ENCODE measurements at regions not wholly inside any gene's neighbourhood (a gene's known extent, or its start where the extent isn't known, plus 50 kb on each side); places are given as distances from the start of the nearest gene placed in this dataset.
A peak's percentile ranks its signal among the peaks of the same experiment; 100 is the strongest.

- Histone ChIP-seq H3K27me3 (ENCODE audit: control insufficient read depth, insufficient read depth, low read length) (no peaks in the 10 kb centered on the region), H3K4me1 (ENCODE audit: control insufficient read depth in 2 of 3, insufficient read depth in 2 of 3, low read depth in 1 of 3, low read length in 3 of 3) (no peaks in the 10 kb centered on the region), H3K36me3 (ENCODE audit: control insufficient read depth in 2 of 3, insufficient read depth in 3 of 3, low read length in 3 of 3) (no peaks in the 10 kb centered on the region), H3K4me3 (ENCODE audit: low read length in 3 of 3) (no peak overlapping the region), H3K27ac (ENCODE audit: low read depth in 2 of 2, low read length in 2 of 2) (no peak overlapping the region), H3K9me3 (ENCODE audit: control insufficient read depth in 2 of 3, insufficient read depth in 1 of 3, low read length in 3 of 3) (no peaks in the 10 kb centered on the region), H3K9ac (ENCODE audit: low read length in 3 of 3) (no peak overlapping the region)
- intact Hi-C loops (cut with DNase I): no loop called here
- TF ChIP-seq, protein P1, sequence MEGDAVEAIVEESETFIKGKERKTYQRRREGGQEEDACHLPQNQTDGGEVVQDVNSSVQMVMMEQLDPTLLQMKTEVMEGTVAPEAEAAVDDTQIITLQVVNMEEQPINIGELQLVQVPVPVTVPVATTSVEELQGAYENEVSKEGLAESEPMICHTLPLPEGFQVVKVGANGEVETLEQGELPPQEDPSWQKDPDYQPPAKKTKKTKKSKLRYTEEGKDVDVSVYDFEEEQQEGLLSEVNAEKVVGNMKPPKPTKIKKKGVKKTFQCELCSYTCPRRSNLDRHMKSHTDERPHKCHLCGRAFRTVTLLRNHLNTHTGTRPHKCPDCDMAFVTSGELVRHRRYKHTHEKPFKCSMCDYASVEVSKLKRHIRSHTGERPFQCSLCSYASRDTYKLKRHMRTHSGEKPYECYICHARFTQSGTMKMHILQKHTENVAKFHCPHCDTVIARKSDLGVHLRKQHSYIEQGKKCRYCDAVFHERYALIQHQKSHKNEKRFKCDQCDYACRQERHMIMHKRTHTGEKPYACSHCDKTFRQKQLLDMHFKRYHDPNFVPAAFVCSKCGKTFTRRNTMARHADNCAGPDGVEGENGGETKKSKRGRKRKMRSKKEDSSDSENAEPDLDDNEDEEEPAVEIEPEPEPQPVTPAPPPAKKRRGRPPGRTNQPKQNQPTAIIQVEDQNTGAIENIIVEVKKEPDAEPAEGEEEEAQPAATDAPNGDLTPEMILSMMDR (IDR thresholded peaks at IDR 0.05; ENCODE audit: borderline replicate concordance, extremely low read depth, insufficient read depth): no peak
- DNase-seq (no peak), FAIRE-seq (no peak)
Observed at GRCh38 chr13:76680112-76680511, 206.1 kb downstream of the KCTD12 start.

GRCh38 chr13:76677043-76677442, 209.2 kb downstream of the KCTD12 start:
- DNase-seq (peak in 1 of 5 donors; percentile 51), FAIRE-seq (no peak)
- Histone ChIP-seq H3K9me3 (ENCODE audit: control insufficient read depth in 2 of 3, insufficient read depth in 1 of 3, low read length in 3 of 3) (no peaks in the 10 kb centered on the region), H3K27me3 (ENCODE audit: control insufficient read depth, insufficient read depth, low read length) (no peaks in the 10 kb centered on the region), H3K27ac (ENCODE audit: low read depth in 2 of 2, low read length in 2 of 2) (no peak overlapping the region), H3K9ac (ENCODE audit: low read length in 3 of 3) (no peak overlapping the region), H3K4me1 (ENCODE audit: control insufficient read depth in 2 of 3, insufficient read depth in 2 of 3, low read depth in 1 of 3, low read length in 3 of 3) (no peaks in the 10 kb centered on the region), H3K36me3 (ENCODE audit: control insufficient read depth in 2 of 3, insufficient read depth in 3 of 3, low read length in 3 of 3) (no peaks in the 10 kb centered on the region), H3K4me3 (ENCODE audit: low read length in 3 of 3) (no peak overlapping the region)
- TF ChIP-seq, protein P1 (IDR thresholded peaks at IDR 0.05; ENCODE audit: borderline replicate concordance, extremely low read depth, insufficient read depth): no peak
- intact Hi-C loops (cut with DNase I): no loop called here

- TF ChIP-seq, protein P1 (IDR thresholded peaks at IDR 0.05; ENCODE audit: borderline replicate concordance, extremely low read depth, insufficient read depth): no peak
- H3K36me3 ChIP-seq (ENCODE audit: control insufficient read depth in 2 of 3, insufficient read depth in 3 of 3, low read length in 3 of 3): no peaks in the 10 kb centered on the region
- H3K27ac ChIP-seq (ENCODE audit: low read depth in 2 of 2, low read length in 2 of 2): no peak overlapping the region
- no peaks in the 10 kb centered on the region for H3K4me1 ChIP-seq (ENCODE audit: control insufficient read depth in 2 of 3, insufficient read depth in 2 of 3, low read depth in 1 of 3, low read length in 3 of 3)
- no peaks in the 10 kb centered on the region for H3K27me3 ChIP-seq (ENCODE audit: control insufficient read depth, insufficient read depth, low read length)
- intact Hi-C loops (cut with DNase I): no loop called here
- DNase-seq (no peak), FAIRE-seq (no peak)
- H3K4me3 ChIP-seq (ENCODE audit: low read length in 3 of 3): no peak overlapping the region
- no peaks in the 10 kb centered on the region for H3K9me3 ChIP-seq (ENCODE audit: control insufficient read depth in 2 of 3, insufficient read depth in 1 of 3, low read length in 3 of 3)
- H3K9ac ChIP-seq (ENCODE audit: low read length in 3 of 3): no peak overlapping the region
Observed at GRCh38 chr13:76672420-76672819, 213.8 kb downstream of the KCTD12 start.

DNA sequence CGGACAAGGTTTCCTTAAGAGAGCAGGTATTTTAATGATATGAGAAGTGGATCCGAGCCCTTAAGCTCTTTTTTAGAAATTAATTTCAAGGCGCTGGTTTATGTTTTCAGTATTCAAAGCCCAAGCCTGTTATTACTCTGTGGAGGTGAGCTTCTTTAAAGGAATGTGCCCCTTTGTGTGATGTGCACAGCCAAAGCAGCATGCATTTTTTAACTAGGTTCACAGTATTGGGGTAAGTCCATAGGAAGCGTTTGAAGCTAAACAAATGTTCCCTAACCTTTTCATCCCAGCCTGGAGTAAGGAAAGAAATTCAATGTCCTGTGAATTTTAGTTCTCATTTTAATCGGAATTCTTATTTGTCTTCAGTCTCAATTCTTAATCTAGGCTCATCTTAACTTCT, 217.5 kb downstream of the KCTD12 start:
- DNase-seq (no peak), FAIRE-seq (no peak)
- TF ChIP-seq, protein P1 (IDR thresholded peaks at IDR 0.05; ENCODE audit: borderline replicate concordance, extremely low read depth, insufficient read depth): no peak
- no peak overlapping the region for H3K27ac ChIP-seq (ENCODE audit: low read depth in 2 of 2, low read length in 2 of 2)
- no peaks in the 10 kb centered on the region for H3K9me3 ChIP-seq (ENCODE audit: control insufficient read depth in 2 of 3, insufficient read depth in 1 of 3, low read length in 3 of 3)
- H3K4me1 ChIP-seq (ENCODE audit: control insufficient read depth in 2 of 3, insufficient read depth in 2 of 3, low read depth in 1 of 3, low read length in 3 of 3): no peaks in the 10 kb centered on the region
- H3K4me3 ChIP-seq (ENCODE audit: low read length in 3 of 3): no peak overlapping the region
- no peaks in the 10 kb centered on the region for H3K27me3 ChIP-seq (ENCODE audit: control insufficient read depth, insufficient read depth, low read length)
- intact Hi-C loops (cut with DNase I): loop anchor here (10.0 kb wide), 1 partner anchor 236 kb away; no protein-coding TSS in a partner anchor
- H3K9ac ChIP-seq (ENCODE audit: low read length in 3 of 3): no peak overlapping the region
- no peaks in the 10 kb centered on the region for H3K36me3 ChIP-seq (ENCODE audit: control insufficient read depth in 2 of 3, insufficient read depth in 3 of 3, low read length in 3 of 3)

Measured in kidney (tissue), 13 donors.